Ishikawa (cell line): ENCODE measurements at regions not wholly inside any gene's neighbourhood (a gene's known extent, or its start where the extent isn't known, plus 50 kb on each side); places are given as distances from the start of the nearest gene placed in this dataset.

Experiments
- CEBPB ChIP-seq: IDR thresholded peaks from 2 replicates; pipeline ENCODE4 v1.6.1; 2012
- CREB1 ChIP-seq: IDR thresholded peaks from 2 replicates; pipeline ENCODE4 v1.6.1; 2012; ENCODE audit warnings: low read depth
- EGR1 ChIP-seq: IDR thresholded peaks from 2 replicates; pipeline ENCODE4 v1.6.1; 2012
- EP300 ChIP-seq: IDR thresholded peaks from 2 replicates; pipeline ENCODE4 v1.6.1; 2012; ENCODE audit warnings: borderline replicate concordance
- FOXM1 ChIP-seq: IDR thresholded peaks from 2 replicates; pipeline ENCODE4 v1.6.1; 2012; ENCODE audit warnings: low read depth, borderline replicate concordance
- NFIC ChIP-seq: IDR thresholded peaks from 2 replicates; pipeline ENCODE4 v1.6.1; 2012
- RAD21 ChIP-seq: IDR thresholded peaks from 2 replicates; pipeline ENCODE4 v1.6.1; 2012; ENCODE audit warnings: low read depth
- TAF1 ChIP-seq: IDR thresholded peaks from 2 replicates; pipeline ENCODE4 v1.6.1; 2012; ENCODE audit warnings: low read depth, mild to moderate bottlenecking
- TCF12 ChIP-seq: IDR thresholded peaks from 2 replicates; pipeline ENCODE4 v1.6.1; 2012; ENCODE audit warnings: low read depth
- TEAD4 ChIP-seq: IDR thresholded peaks from 2 replicates; pipeline ENCODE4 v1.6.1; 2012
- YY1 ChIP-seq: IDR thresholded peaks from 2 replicates; pipeline ENCODE4 v1.6.1; 2012; ENCODE audit warnings: low read depth
- ZBTB7A ChIP-seq: IDR thresholded peaks from 2 replicates; pipeline ENCODE4 v1.6.1; 2012; ENCODE audit warnings: low read depth
- TF ChIP-seq, protein P1 (sequence below): IDR thresholded peaks from 2 replicates; pipeline ENCODE4 v1.6.1; 2012; ENCODE audit warnings: low read depth, mild to moderate bottlenecking
- TF ChIP-seq, protein P2 (sequence below): IDR thresholded peaks from 2 replicates; pipeline ENCODE4 v1.6.1; 2012
- TF ChIP-seq, protein P3 (sequence below): IDR thresholded peaks from 2 replicates; pipeline ENCODE4 v1.6.1; 2012

DNA sequence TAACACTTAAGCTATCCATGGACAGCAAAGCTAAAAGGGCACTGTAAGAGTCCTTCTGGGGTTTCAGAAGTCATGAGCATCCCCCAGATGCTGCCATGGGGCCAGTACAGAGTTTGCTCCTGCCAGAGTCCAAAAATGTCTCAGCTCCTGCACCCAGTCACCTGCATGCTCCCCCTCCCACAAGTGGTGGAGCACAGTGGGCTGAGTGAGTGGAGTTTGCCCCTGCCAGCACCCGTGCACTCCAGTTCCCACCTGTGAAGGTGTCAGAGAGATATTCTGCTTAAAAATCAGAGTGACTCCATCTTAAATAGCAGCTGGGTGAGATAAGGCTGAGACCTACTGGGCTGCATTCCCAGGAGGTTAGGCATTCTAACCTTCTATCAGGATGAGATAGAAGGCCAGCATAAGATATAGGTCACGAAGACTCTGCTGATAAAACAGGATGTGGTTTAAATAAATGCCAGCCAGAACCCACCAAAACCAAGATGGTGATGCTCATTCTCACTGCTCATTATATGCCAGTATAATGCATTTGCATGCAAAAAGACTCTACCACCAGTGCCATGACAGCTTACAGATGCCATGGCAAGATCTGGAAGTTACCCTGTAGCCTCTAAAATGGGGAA, 140.1 kb upstream of the ZNF92 start:
- no peak for TF ChIP-seq EP300
- no peak for TF ChIP-seq CEBPB
- no peak for TF ChIP-seq YY1
- no peak for TF ChIP-seq TEAD4
- TF ChIP-seq, protein P1, sequence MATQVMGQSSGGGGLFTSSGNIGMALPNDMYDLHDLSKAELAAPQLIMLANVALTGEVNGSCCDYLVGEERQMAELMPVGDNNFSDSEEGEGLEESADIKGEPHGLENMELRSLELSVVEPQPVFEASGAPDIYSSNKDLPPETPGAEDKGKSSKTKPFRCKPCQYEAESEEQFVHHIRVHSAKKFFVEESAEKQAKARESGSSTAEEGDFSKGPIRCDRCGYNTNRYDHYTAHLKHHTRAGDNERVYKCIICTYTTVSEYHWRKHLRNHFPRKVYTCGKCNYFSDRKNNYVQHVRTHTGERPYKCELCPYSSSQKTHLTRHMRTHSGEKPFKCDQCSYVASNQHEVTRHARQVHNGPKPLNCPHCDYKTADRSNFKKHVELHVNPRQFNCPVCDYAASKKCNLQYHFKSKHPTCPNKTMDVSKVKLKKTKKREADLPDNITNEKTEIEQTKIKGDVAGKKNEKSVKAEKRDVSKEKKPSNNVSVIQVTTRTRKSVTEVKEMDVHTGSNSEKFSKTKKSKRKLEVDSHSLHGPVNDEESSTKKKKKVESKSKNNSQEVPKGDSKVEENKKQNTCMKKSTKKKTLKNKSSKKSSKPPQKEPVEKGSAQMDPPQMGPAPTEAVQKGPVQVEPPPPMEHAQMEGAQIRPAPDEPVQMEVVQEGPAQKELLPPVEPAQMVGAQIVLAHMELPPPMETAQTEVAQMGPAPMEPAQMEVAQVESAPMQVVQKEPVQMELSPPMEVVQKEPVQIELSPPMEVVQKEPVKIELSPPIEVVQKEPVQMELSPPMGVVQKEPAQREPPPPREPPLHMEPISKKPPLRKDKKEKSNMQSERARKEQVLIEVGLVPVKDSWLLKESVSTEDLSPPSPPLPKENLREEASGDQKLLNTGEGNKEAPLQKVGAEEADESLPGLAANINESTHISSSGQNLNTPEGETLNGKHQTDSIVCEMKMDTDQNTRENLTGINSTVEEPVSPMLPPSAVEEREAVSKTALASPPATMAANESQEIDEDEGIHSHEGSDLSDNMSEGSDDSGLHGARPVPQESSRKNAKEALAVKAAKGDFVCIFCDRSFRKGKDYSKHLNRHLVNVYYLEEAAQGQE, result no peak
- TF ChIP-seq NFIC, result no peak
- TF ChIP-seq FOXM1, result no peak
- TF ChIP-seq, protein P2, sequence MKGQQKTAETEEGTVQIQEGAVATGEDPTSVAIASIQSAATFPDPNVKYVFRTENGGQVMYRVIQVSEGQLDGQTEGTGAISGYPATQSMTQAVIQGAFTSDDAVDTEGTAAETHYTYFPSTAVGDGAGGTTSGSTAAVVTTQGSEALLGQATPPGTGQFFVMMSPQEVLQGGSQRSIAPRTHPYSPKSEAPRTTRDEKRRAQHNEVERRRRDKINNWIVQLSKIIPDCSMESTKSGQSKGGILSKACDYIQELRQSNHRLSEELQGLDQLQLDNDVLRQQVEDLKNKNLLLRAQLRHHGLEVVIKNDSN, result no peak
- TF ChIP-seq TCF12, result no peak

- TF ChIP-seq EGR1 (no peak), RAD21 (no peak), ZBTB7A (no peak), NFIC (no peak), EP300 (no peak)
- TF ChIP-seq, protein P1, result no peak
- TF ChIP-seq, protein P3, sequence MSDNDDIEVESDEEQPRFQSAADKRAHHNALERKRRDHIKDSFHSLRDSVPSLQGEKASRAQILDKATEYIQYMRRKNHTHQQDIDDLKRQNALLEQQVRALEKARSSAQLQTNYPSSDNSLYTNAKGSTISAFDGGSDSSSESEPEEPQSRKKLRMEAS, result no peak
- TF ChIP-seq, protein P2, result no peak
Observed at GRCh38 chr7:65230231-65230630, 143.4 kb upstream of the ZNF92 start.

DNA sequence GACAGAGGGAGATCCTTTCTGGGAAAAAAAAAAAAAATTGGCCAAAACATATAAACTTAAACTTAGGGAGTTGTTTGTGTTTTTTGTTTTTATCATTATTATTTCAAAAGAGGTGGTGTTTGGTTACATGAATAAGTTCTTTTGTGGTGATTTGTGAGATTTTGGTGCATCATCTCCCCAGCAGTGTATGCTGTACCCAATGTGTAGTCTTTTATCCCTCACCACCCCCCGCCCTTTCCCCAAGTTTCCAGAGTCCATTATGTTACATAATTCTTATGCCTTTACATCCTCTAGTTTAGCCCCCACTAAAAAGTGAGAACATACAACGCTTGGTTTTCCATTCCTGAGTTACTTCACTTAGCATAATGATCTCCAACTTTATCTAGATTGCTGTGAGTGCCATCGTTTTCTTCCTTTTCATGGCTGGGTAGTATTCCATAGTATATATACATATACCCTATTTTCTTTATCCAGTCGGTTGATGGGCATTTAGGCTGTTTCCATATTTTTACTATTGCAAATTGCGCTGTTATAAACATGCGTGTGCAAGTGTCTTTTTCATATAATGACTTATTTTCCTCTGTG, 148.1 kb upstream of the ZNF92 start:
- no peak for TF ChIP-seq FOXM1
- no peak for TF ChIP-seq TEAD4

- TF ChIP-seq, protein P3, result no peak
- TF ChIP-seq NFIC (no peak), EP300 (no peak), EGR1 (no peak), TEAD4 (no peak), CREB1 (no peak), RAD21 (no peak), ZBTB7A (no peak)
- TF ChIP-seq, protein P1, result no peak
- TF ChIP-seq, protein P2, result no peak
Observed at GRCh38 chr7:65222655-65223054, 151.0 kb upstream of the ZNF92 start.

GRCh38 chr7:65221683-65222082, 152.0 kb upstream of the ZNF92 start:
- TF ChIP-seq TEAD4 (no peak), EGR1 (no peak), FOXM1 (no peak), YY1 (no peak), TAF1 (no peak), EP300 (no peak), CREB1 (no peak)
- TF ChIP-seq, protein P3, result no peak
- TF ChIP-seq, protein P2, result no peak
- TF ChIP-seq, protein P1, result no peak
